CD14-positive monocyte (primary cell): ENCODE measurements at regions not wholly inside any gene's neighbourhood (a gene's known extent, or its start where the extent isn't known, plus 50 kb on each side); places are given as distances from the start of the nearest gene placed in this dataset.

Experiments
- DNase-seq, 3 donors: peaks; one replicate each; pipeline ENCODE4 v3.0.0-alpha.2; 2011 to 2022
- H2AFZ ChIP-seq: 2 replicates; pipeline ENCODE4 v1.6.0; 2012; ENCODE audit warnings: mild to moderate bottlenecking, low read depth, low read length, inconsistent platforms; ENCODE audit not compliant: insufficient read depth, poor library complexity, severe bottlenecking
- H3K27ac ChIP-seq, 2 donors: 1 replicate in 1 of 2; 2 replicates in 1 of 2; pipeline ENCODE4 v1.5.1; 2012 to 2013; ENCODE audit warnings: low read length in 2 of 2, control low read depth in 1 of 2, inconsistent platforms in 1 of 2, low read depth in 1 of 2, mild to moderate bottlenecking in 1 of 2
- H3K27me3 ChIP-seq, 2 donors: one replicate each; pipeline versions ENCODE4 v1.6.0 to v1.6.1; 2011 to 2013; ENCODE audit warnings: low read length in 2 of 2; ENCODE audit not compliant: control insufficient read depth in 2 of 2, insufficient read depth in 2 of 2
- H3K36me3 ChIP-seq, 2 donors: replicated peaks in 1 of 2; 1 replicate in 1 of 2; 2 replicates in 1 of 2; pipeline versions ENCODE4 v1.5.1 to v1.6.1; 2012 to 2013; ENCODE audit warnings: low read length in 2 of 2, control low read depth in 1 of 2, inconsistent platforms in 1 of 2, mild to moderate bottlenecking in 1 of 2; ENCODE audit not compliant: insufficient read depth in 2 of 2, control insufficient read depth in 1 of 2
- H3K4me1 ChIP-seq, 2 donors: 1 replicate in 1 of 2; 2 replicates in 1 of 2; pipeline versions ENCODE4 v1.5.1 to v1.6.1; 2012 to 2013; ENCODE audit warnings: low read length in 2 of 2, control low read depth in 1 of 2, inconsistent platforms in 1 of 2, mild to moderate bottlenecking in 1 of 2, moderate library complexity in 1 of 2; ENCODE audit not compliant: insufficient read depth in 2 of 2, control insufficient read depth in 1 of 2
- H3K4me2 ChIP-seq: replicated peaks from 2 replicates; pipeline ENCODE3; 2012; ENCODE audit warnings: low read length, moderate library complexity, mild to moderate bottlenecking; ENCODE audit not compliant: poor library complexity, severe bottlenecking; ENCODE audit errors: extremely low read depth
- H3K4me3 ChIP-seq, 3 experiments: fragments of 200-600 bp in 1 of 3; sonication (generic) in 1 of 3; replicated peaks in 1 of 3; 1 replicate in 2 of 3; 2 replicates in 1 of 3; pipeline ENCODE4 v1.5.1; 2011 to 2013; ENCODE audit warnings: low read length in 3 of 3, mild to moderate bottlenecking in 3 of 3, control low read depth in 2 of 3, low read depth in 2 of 3, inconsistent platforms in 1 of 3, moderate library complexity in 1 of 3
- H3K79me2 ChIP-seq: 2 replicates; pipeline ENCODE4 v1.6.0; 2012; ENCODE audit warnings: mild to moderate bottlenecking, control low read depth, inconsistent platforms, low read length, moderate library complexity; ENCODE audit not compliant: insufficient read depth
- H3K9ac ChIP-seq: 2 replicates; pipeline ENCODE4 v1.6.0; 2017; ENCODE audit warnings: low read length, mild to moderate bottlenecking; ENCODE audit not compliant: insufficient read depth, poor library complexity, severe bottlenecking
- H3K9me3 ChIP-seq, 2 donors: replicated peaks in 1 of 2; 1 replicate in 1 of 2; 2 replicates in 1 of 2; pipeline versions ENCODE4 v1.5.1 to v1.6.1; 2012 to 2013; ENCODE audit warnings: low read length in 2 of 2, control low read depth in 1 of 2; ENCODE audit not compliant: control insufficient read depth in 1 of 2, insufficient read depth in 1 of 2
- H4K20me1 ChIP-seq: 2 replicates; pipeline ENCODE4 v1.6.0; 2012; ENCODE audit warnings: mild to moderate bottlenecking, low read length, control low read depth, moderate library complexity; ENCODE audit not compliant: insufficient read depth
- H3K27ac Mint-ChIP-seq, 7 donors: one replicate each; pipeline ENCODE4 v1.8.0; 2020; ENCODE audit warnings: mild to moderate bottlenecking in 7 of 7, mixed read lengths in 7 of 7, moderate library complexity in 6 of 7, inconsistent platforms in 2 of 7
- H3K27me3 Mint-ChIP-seq, 3 donors: one replicate each; pipeline ENCODE4 v1.8.0; 2021 to 2022; ENCODE audit warnings: low read depth in 3 of 3, mild to moderate bottlenecking in 3 of 3, mixed read lengths in 3 of 3, moderate library complexity in 3 of 3, inconsistent platforms in 1 of 3
- H3K36me3 Mint-ChIP-seq, 2 donors: one replicate each; pipeline ENCODE4 v1.8.0; 2020; ENCODE audit warnings: mixed read lengths in 2 of 2, inconsistent platforms in 1 of 2, mild to moderate bottlenecking in 1 of 2
- H3K4me1 Mint-ChIP-seq: one replicate; pipeline ENCODE4 v1.8.0; 2020; ENCODE audit warnings: mild to moderate bottlenecking, mixed read lengths
- H3K4me3 Mint-ChIP-seq, 2 donors: one replicate each; pipeline ENCODE4 v1.8.0; 2020; ENCODE audit warnings: mild to moderate bottlenecking in 2 of 2, mixed read lengths in 2 of 2, moderate library complexity in 1 of 2
- H3K9me3 Mint-ChIP-seq, 7 donors: one replicate each; pipeline ENCODE4 v1.8.0; 2020 to 2022; ENCODE audit warnings: mixed read lengths in 7 of 7, mild to moderate bottlenecking in 6 of 7, moderate library complexity in 6 of 7, inconsistent platforms in 2 of 7
- CTCF ChIP-seq: fragments of 200-600 bp; IDR thresholded peaks from one replicate; pipeline ENCODE4 v1.8.0; 2022; ENCODE audit warnings: antibody characterized with exemption, mild to moderate bottlenecking
- intact Hi-C, 2 donors: fragments of 100-400 bp; cut with micrococcal nuclease; formaldehyde crosslinking; loops; one replicate each; pipeline versions ENCODE4 v1.15.0 to v1.15.1; 2023

- peaks cover 0 to 1% (median 0%) of the 10 kb centered on the region in 3 donors for H3K27me3 Mint-ChIP-seq
- DNase-seq: no peak
- Histone ChIP-seq H2AFZ (no peak overlapping the region), H3K9ac (no peak overlapping the region), H3K9me3 (no peaks in the 10 kb centered on the region), H3K4me1 (no peaks in the 10 kb centered on the region), H3K4me2 (no peak overlapping the region), H4K20me1 (no peaks in the 10 kb centered on the region), H3K4me3 (no peak overlapping the region), H3K36me3 (no peaks in the 10 kb centered on the region), H3K27ac (no peak overlapping the region), H3K79me2 (no peaks in the 10 kb centered on the region), H3K27me3 (no peaks in the 10 kb centered on the region)
- H3K4me1 Mint-ChIP-seq: no peaks in the 10 kb centered on the region
- no peak overlapping the region for H3K4me3 Mint-ChIP-seq
- H3K9me3 Mint-ChIP-seq: no peaks in the 10 kb centered on the region
- H3K27ac Mint-ChIP-seq: no peak overlapping the region
- TF ChIP-seq CTCF: no peak
- intact Hi-C loops: no loop called here
- no peaks in the 10 kb centered on the region for H3K36me3 Mint-ChIP-seq
Observed at GRCh38 chr6:94623586-94623985, 953.7 kb upstream of the MANEA start.

- H3K79me2 ChIP-seq: no peaks in the 10 kb centered on the region
- no peaks in the 10 kb centered on the region for H3K4me1 Mint-ChIP-seq
- H3K4me2 ChIP-seq: no peak overlapping the region
- no peaks in the 10 kb centered on the region for H3K9me3 Mint-ChIP-seq
- no peaks in the 10 kb centered on the region for H3K36me3 ChIP-seq
- H3K4me3 ChIP-seq: no peak overlapping the region
- H3K27ac ChIP-seq: no peak overlapping the region
- no peaks in the 10 kb centered on the region for H3K4me1 ChIP-seq
- intact Hi-C loops: no loop called here
- H3K27ac Mint-ChIP-seq: no peak overlapping the region
- no peak for TF ChIP-seq CTCF
- H3K4me3 Mint-ChIP-seq: no peak overlapping the region
- peaks cover 0 to 1% (median 0%) of the 10 kb centered on the region in 3 donors for H3K27me3 Mint-ChIP-seq
- H2AFZ ChIP-seq: no peak overlapping the region
- no peaks in the 10 kb centered on the region for H3K9me3 ChIP-seq
- H4K20me1 ChIP-seq: no peaks in the 10 kb centered on the region
- no peaks in the 10 kb centered on the region for H3K27me3 ChIP-seq
- DNase-seq: no peak
- no peaks in the 10 kb centered on the region for H3K36me3 Mint-ChIP-seq
- no peak overlapping the region for H3K9ac ChIP-seq
Observed at GRCh38 chr6:94622783-94623182, 954.6 kb upstream of the MANEA start.
